ENCODE measurements at regions not wholly inside any gene's neighbourhood (a gene's known extent, or its start where the extent isn't known, plus 50 kb on each side); places are given as distances from the start of the nearest gene placed in this dataset.

GRCh38 chr20:58081846-58082245, 146.6 kb downstream of the ANKRD60 start:
- TF ChIP-seq CTCF (IDR thresholded peaks at IDR 0.05), result no peak
- no peak for TF ChIP-seq HES2 (IDR thresholded peaks at IDR 0.05)
- no peak for TF ChIP-seq REST (IDR thresholded peaks at IDR 0.05)
- TF ChIP-seq TP53 (CRISPR knock-in tag; IDR thresholded peaks at IDR 0.05), result no peak
- no peak for TF ChIP-seq ELK1 (IDR thresholded peaks at IDR 0.05; ENCODE audit: low read depth, low read length)
- no peak for TF ChIP-seq MAX (IDR thresholded peaks at IDR 0.05)
- TF ChIP-seq POLR2A (IDR thresholded peaks at IDR 0.05; ENCODE audit: low read length), result no peak
- no peak for TF ChIP-seq HOXB5 (CRISPR knock-in tag; IDR thresholded peaks at IDR 0.05)

Measured in A549 (cell line).